Activated CD4-positive, alpha-beta T cell treated with anti-CD3 and anti-CD28 coated beads for 4 hours (primary cell): ENCODE measurements at regions not wholly inside any gene's neighbourhood (a gene's known extent, or its start where the extent isn't known, plus 50 kb on each side); places are given as distances from the start of the nearest gene placed in this dataset.
"Not testable (repeated sequence)": the region's sequence is repeated elsewhere in the genome, so short reads cannot be mapped to it uniquely, and the experiment has no call there.

Experiments used
- DNase-seq, 2 donors: peaks; one replicate each; pipeline ENCODE4 v3.0.0-alpha.2; 2020

DNA sequence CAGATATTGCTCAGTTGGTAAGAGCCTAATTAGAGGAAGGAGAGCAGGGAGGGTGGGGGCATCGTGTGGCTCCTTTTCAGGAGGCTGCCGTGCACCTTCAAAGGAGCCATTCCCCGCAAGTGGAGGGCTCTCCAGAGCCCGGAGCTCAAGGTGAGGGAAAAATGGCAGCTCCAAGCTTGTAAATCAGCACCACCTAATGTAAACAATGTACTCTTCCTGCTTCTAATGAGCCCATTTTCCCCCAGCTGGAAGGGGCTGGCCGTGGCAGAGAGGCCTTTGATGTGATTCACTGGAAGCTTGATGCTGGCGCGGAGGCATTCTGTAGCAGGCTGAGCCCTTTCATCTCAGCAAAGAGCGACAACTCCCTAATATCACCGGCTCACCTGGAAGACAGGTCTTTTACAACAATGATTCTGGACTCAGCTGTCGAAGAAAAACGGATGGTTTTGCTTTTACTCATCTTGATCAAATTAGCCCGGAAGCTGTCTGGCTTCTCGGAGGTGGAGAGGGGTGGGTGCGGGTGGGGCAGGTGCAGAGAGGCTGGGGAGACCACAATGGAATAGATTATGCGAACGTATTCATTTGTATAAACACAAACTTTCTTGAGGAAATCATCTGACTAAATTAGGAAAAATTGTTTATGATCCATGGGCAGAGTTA is 112.5 kb downstream of the RRAGC start:
- no peak for DNase-seq

DNA sequence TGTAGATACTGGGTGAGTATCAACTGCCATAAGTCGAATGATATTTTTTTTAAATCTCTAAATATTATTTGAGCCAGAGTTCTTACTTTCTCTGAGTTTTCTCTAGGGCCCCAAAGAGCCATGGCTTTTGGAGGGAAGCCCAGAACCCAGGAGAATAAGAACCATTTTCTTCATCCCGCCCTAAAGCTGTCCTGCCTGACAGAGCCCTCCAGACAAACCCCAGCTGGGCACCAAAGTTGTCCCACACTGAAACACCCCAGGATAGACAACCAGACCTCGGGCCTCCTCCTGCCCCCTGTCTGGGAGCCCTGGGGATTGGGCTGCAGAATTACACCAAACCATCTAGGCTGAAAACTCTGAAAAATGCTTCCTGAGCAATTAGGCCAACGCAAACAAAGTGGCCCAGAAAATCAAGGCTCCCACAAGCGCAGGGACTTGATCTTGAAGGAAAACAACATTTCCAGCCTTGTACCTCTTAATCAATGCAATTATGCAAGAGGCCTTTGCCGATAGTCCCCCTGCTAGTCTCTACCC is 113.1 kb downstream of the RRAGC start:
- no peak for DNase-seq

GRCh38 chr1:38745476-38746401 is 113.8 kb downstream of the RRAGC start:
- no peak for DNase-seq

GRCh38 chr1:38744452-38745350 is 114.9 kb downstream of the RRAGC start:
- DNase-seq = no peak

- no peak for DNase-seq
Observed at GRCh38 chr1:38743184-38743583, 116.4 kb downstream of the RRAGC start.

- DNase-seq = no peak
Observed at GRCh38 chr1:38741341-38741740, 118.2 kb downstream of the RRAGC start.

DNA sequence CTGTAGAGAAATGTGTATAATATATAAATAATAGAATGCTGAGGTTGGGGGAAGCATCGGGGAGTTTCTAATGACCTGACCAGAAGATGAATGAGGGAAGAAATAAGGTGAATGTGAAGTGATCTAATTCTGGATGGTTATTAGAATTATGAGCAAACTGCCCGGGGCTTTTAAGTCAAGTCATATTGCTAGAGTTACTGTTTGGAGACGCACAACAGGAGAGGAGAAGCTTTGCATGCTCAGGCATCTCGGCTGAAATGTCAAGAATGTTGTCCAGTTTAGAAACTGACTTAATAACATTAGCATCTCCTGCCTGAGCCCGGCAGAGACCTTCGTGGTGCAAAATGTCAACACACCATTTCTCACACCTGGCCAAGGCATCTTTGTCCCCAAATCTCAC is 119.1 kb downstream of the RRAGC start:
- DNase-seq = no peak

DNA sequence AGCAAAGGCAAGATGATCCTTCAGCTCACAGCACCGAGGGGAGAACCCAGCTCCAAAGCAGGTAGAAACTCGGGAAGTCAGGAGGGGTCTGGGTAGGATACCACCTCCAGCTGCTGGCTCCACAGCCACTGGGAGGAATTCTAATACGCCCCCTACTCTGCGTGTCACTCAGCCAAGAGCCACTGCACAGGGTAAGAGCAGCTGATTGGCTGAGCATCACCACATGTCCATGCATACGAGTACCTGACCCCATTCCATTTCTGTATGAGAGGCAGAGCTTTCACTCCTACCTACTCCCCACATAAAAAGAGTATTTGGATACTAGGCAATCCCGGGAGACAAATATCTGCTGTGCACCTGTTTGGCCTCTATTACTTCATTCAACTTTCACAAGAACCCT is 121.4 kb downstream of the RRAGC start:
- no peak for DNase-seq

- DNase-seq = no peak
Observed at GRCh38 chr1:38736399-38736798, 123.2 kb downstream of the RRAGC start.

GRCh38 chr1:38735651-38736161 is 123.9 kb downstream of the RRAGC start:
- no peak for DNase-seq

DNA sequence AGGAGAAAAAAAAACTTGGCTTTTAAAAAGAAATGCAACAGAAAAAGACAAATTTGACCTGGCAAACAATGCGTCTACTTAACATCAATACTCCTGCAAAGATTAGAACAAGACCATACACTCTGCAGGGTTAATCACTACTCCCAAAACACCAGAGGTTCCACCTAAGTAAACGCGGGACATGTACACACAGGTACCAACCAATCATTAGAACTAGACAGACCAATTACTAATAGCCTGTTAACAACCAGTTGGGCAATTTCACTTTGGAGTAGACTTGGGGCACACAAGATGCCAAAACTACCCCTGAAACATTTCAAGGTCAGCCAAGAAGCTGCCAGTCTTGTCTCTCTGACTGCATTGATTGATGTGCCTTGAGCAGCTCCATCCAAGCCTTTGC is 125.8 kb downstream of the RRAGC start:
- DNase-seq = no peak

DNA sequence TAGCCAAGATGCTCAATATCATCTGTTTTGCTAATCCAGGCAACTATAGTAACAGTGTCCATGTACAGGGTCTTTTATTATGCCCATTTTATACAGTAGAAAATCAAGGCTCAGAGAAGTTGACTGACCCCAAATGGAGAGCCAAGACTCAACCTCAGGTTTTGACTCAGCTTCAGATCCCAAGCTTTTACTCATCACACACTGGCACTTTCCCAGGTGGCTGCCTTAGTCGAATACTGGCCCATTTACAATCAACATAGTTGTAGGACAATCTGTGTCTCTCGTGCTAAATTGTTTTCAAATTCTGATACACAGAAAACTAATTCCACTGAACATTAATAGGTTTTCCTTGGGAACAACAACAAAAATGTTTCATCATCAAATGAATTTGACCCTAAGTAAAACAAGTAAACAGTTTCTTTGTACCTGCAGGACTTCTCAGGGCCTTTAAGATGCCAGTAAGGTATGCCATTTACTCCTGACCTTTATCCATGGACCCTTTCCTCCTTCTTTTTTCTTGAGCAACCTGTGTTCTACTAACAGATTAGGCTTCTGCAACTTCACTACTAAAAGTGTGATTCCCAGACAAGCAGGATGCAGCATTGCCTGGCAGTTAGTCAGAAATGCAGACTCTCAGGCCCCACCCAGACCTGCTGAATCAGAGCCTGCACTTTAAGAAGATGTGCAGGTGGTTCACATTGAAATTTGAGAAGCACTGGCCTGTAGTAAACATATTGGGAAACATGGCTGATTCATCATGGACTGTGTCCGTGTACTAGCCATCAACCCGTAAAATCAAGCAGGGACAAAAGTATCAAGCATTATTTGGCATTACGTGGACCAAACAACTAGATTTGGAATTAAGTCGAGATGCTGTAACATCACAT is 128.8 kb downstream of the RRAGC start:
- no peak for DNase-seq

DNA sequence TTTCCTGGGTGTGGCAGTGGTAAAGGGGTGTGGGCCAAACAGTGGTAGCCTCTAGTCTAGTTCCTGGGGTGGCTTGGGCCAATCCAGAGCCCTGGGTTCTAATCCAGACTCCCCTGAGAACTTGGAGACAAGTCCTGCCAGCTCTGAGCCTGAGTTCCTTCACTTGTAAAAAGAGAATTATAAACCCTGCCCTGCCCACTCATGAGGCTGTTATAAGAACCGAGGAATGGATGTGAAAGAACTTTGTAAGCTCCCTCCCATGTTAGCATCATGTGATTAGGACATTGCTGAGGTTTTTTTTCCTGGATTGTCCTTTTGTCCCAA is 131.0 kb downstream of the RRAGC start:
- DNase-seq = no peak

DNA sequence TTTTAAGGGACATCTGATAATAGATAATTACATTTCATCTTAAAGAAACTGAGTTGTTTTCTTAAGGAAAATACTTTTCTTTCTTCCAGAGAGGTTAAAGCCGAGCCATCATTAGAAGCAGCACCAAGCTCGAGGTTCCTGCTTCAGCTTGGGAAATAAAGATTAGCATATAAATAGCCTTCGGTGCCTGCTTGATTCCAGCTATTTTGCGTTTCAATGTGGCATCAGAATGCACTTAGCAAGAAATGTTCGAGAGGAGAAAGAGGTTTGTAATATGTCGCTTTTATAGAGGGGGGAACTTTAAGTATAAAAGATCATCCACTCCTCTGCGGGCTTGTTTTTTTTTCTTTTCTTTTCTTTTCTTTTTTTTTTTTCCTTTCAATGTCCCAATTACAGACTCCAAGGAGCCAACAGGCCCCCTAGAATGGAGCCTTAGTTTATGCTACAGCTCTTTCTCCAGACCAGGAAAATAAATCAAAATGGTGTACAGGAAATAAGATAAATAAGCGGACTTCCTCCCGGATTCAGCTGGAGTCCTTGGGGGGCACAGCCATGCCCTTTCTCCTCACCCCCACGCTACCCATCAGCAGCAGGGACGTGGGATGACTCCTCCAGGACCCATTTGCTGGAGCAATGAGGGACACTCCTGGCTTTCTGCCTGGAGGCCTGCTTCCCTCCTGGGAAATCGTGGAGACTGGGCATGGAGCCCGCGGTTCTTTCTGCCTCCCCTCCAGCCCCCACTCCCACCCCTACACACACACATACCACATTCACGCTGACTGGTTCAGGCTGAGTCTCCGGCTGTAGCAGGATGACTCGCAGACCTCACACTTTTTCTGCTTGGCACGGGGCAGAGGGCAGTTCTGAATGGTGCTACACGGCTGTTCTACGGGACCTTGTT is 131.6 kb downstream of the RRAGC start:
- no peak for DNase-seq

DNA sequence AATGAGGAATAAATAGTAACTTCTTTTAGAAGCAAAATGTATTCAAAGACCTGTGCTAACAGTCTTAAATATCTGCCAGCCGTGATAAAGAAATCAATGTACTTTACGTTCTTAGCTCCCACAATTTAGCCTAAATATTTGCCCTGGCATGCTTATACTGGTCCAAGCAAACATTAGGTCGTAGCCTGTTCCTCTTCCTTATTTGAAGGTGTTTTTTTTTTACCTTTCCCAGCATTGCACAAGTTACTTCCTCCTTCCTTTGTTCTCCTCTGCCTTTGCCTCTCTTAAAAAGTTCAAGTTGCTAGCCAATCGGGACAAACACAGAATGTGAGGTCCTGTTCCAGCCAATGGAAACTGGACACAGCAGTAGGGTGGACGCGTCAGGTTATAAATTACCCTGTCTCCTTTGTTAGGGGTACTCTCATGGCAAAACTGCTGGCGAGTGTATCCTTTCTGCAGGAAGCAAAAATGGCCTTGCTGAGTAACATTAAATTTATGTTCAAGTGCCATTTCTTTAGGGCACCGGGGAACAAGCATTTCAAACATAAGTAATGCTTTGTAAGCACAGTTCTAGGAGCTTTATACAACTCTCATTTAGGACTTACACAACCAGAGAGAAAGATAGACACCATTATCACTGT is 134.1 kb downstream of the RRAGC start:
- not testable (repeated sequence) for DNase-seq

- DNase-seq = no peak
Observed at GRCh38 chr1:38724160-38725131, 135.1 kb downstream of the RRAGC start.

DNA sequence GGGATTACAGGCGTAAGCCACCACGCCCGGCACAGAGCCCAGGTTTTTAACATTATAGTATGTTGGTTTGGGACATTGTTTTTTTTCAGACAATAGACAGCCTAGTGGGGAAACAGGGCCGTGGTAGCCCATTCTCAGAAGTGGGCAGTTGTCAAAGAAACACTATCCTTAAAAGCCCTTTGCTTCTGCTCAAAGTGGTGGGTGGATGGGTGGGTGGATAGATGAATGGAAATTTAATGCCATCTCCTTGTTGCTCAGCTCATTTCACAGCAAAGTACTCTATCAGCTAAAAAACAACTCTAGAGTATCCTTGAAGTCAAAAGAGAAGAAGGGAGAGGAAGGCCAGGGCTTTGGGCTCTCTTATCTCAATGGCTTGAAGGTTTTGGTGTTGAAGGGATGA is 137.8 kb downstream of the RRAGC start:
- DNase-seq = no peak

GRCh38 chr1:38719880-38720279 is 139.7 kb downstream of the RRAGC start:
- no peak for DNase-seq

GRCh38 chr1:38718031-38718430 is 141.5 kb downstream of the RRAGC start:
- no peak for DNase-seq
